Astrocyte (in vitro differentiated cells and primary cell): ENCODE measurements at regions not wholly inside any gene's neighbourhood (a gene's known extent, or its start where the extent isn't known, plus 50 kb on each side); places are given as distances from the start of the nearest gene placed in this dataset.

Experiments
- DNase-seq: peaks from one replicate; pipeline ENCODE4 v3.0.0-alpha.2; 2010; ENCODE audit warnings: low read depth
- FAIRE-seq: peaks from 2 replicates; lab custom pipeline; 2011; peaks lifted over from hg19 to GRCh38; lab: Jason Lieb, UNC
- H2AFZ ChIP-seq: 2 replicates; pipeline ENCODE4 v1.6.0; 2012; ENCODE audit warnings: low read depth, low read length, inconsistent platforms
- H3K27ac ChIP-seq: 2 replicates; pipeline ENCODE4 v1.5.1; 2011; ENCODE audit warnings: low read depth, low read length, inconsistent platforms
- H3K27me3 ChIP-seq: 2 replicates; pipeline ENCODE4 v1.6.0; 2011; ENCODE audit warnings: low read length, inconsistent platforms; ENCODE audit not compliant: insufficient read depth
- H3K36me3 ChIP-seq: 2 replicates; pipeline ENCODE4 v1.5.1; 2011; ENCODE audit warnings: low read length, inconsistent platforms; ENCODE audit not compliant: insufficient read depth
- H3K4me1 ChIP-seq: 2 replicates; pipeline ENCODE4 v1.5.1; 2011; ENCODE audit warnings: low read length, inconsistent platforms; ENCODE audit not compliant: insufficient read depth
- H3K4me2 ChIP-seq: 2 replicates; pipeline ENCODE4 v1.6.0; 2012; ENCODE audit warnings: low read length, inconsistent platforms
- H3K4me3 ChIP-seq: 2 replicates; pipeline ENCODE4 v1.5.1; 2011; ENCODE audit warnings: low read depth, mild to moderate bottlenecking, low read length, inconsistent platforms; ENCODE audit not compliant: insufficient read depth
- H3K79me2 ChIP-seq: 2 replicates; pipeline ENCODE4 v1.6.0; 2012; ENCODE audit warnings: mild to moderate bottlenecking, low read length, inconsistent platforms; ENCODE audit not compliant: insufficient read depth
- H3K9ac ChIP-seq: 2 replicates; pipeline ENCODE4 v1.6.0; 2012; ENCODE audit warnings: mild to moderate bottlenecking, low read length, inconsistent platforms
- H3K9me3 ChIP-seq: 2 replicates; pipeline ENCODE4 v1.5.1; 2012; ENCODE audit warnings: low read depth, mild to moderate bottlenecking, low read length, inconsistent platforms; ENCODE audit not compliant: insufficient read depth
- H4K20me1 ChIP-seq: 2 replicates; pipeline ENCODE4 v1.6.0; 2012; ENCODE audit warnings: low read length, inconsistent platforms; ENCODE audit not compliant: insufficient read depth
- H3K27ac Mint-ChIP-seq: one replicate; pipeline ENCODE4 v1.8.0; 2021; ENCODE audit warnings: mild to moderate bottlenecking, mixed read lengths; ENCODE audit not compliant: unreplicated experiment
- H3K27me3 Mint-ChIP-seq: one replicate; pipeline ENCODE4 v1.8.0; 2021; ENCODE audit warnings: low read depth, mixed read lengths; ENCODE audit not compliant: unreplicated experiment
- H3K36me3 Mint-ChIP-seq: one replicate; pipeline ENCODE4 v1.8.0; 2021; ENCODE audit warnings: low read depth, mixed read lengths; ENCODE audit not compliant: unreplicated experiment
- H3K4me1 Mint-ChIP-seq: one replicate; pipeline ENCODE4 v1.8.0; 2021; ENCODE audit warnings: low read depth, mixed read lengths; ENCODE audit not compliant: unreplicated experiment
- H3K4me3 Mint-ChIP-seq: one replicate; pipeline ENCODE4 v1.8.0; 2021; ENCODE audit warnings: mild to moderate bottlenecking, moderate library complexity, mixed read lengths; ENCODE audit not compliant: unreplicated experiment
- H3K9me3 Mint-ChIP-seq: one replicate; pipeline ENCODE4 v1.8.0; 2021; ENCODE audit warnings: mild to moderate bottlenecking, mixed read lengths; ENCODE audit not compliant: unreplicated experiment
- CTCF ChIP-seq: IDR thresholded peaks from 2 replicates; pipeline ENCODE4 v1.5.1; 2011; ENCODE audit warnings: low read depth, mild to moderate bottlenecking, inconsistent platforms, low read length, moderate library complexity; ENCODE audit not compliant: insufficient read depth
- EZH2 ChIP-seq: IDR thresholded peaks from 2 replicates; pipeline ENCODE4 v1.6.1; 2012; ENCODE audit warnings: mild to moderate bottlenecking, low read length, inconsistent platforms; ENCODE audit not compliant: insufficient read depth

GRCh38 chr4:89535251-89535650 lies 227.7 kb upstream of the GPRIN3 start:
- Histone ChIP-seq H3K4me1 (peaks cover 3% of the 10 kb centered on the region), H3K9me3 (no peaks in the 10 kb centered on the region), H2AFZ (no peak overlapping the region), H3K4me3 (no peak overlapping the region), H3K27me3 (no peaks in the 10 kb centered on the region), H3K4me2 (no peak overlapping the region), H3K36me3 (no peaks in the 10 kb centered on the region), H4K20me1 (no peaks in the 10 kb centered on the region), H3K9ac (no peak overlapping the region), H3K79me2 (no peaks in the 10 kb centered on the region), H3K27ac (no peak overlapping the region)
- no peaks in the 10 kb centered on the region for H3K27me3 Mint-ChIP-seq
- no peak for TF ChIP-seq CTCF
- H3K27ac Mint-ChIP-seq = no peak overlapping the region
- no peak overlapping the region for H3K4me3 Mint-ChIP-seq
- no peak for DNase-seq
- no peaks in the 10 kb centered on the region for H3K36me3 Mint-ChIP-seq
- H3K4me1 Mint-ChIP-seq = peaks cover 8% of the 10 kb centered on the region
- H3K9me3 Mint-ChIP-seq = no peaks in the 10 kb centered on the region
- no peak for FAIRE-seq

- Histone ChIP-seq H3K4me3 (no peak overlapping the region), H3K79me2 (no peaks in the 10 kb centered on the region), H3K9ac (no peak overlapping the region), H3K27me3 (no peaks in the 10 kb centered on the region), H2AFZ (no peak overlapping the region), H4K20me1 (no peaks in the 10 kb centered on the region), H3K4me1 (peaks cover 2% of the 10 kb centered on the region), H3K27ac (no peak overlapping the region), H3K36me3 (no peaks in the 10 kb centered on the region), H3K9me3 (no peaks in the 10 kb centered on the region), H3K4me2 (no peak overlapping the region)
- no peak for TF ChIP-seq CTCF
- no peak for TF ChIP-seq EZH2
- H3K9me3 Mint-ChIP-seq = no peaks in the 10 kb centered on the region
- no peaks in the 10 kb centered on the region for H3K36me3 Mint-ChIP-seq
- DNase-seq = no peak
- FAIRE-seq = no peak
- peaks cover 1% of the 10 kb centered on the region for H3K4me1 Mint-ChIP-seq
- no peak overlapping the region for H3K4me3 Mint-ChIP-seq
- no peaks in the 10 kb centered on the region for H3K27me3 Mint-ChIP-seq
- no peak overlapping the region for H3K27ac Mint-ChIP-seq
Measured at GRCh38 chr4:89534356-89534755, 226.8 kb upstream of the GPRIN3 start.

GRCh38 chr4:89531932-89532640 lies 224.5 kb upstream of the GPRIN3 start:
- no peaks in the 10 kb centered on the region for H3K4me1 Mint-ChIP-seq
- no peaks in the 10 kb centered on the region for H3K36me3 Mint-ChIP-seq
- no peak overlapping the region for H2AFZ ChIP-seq
- no peak overlapping the region for H3K27ac ChIP-seq
- TF ChIP-seq CTCF (no peak), EZH2 (no peak)
- no peaks in the 10 kb centered on the region for H3K27me3 Mint-ChIP-seq
- FAIRE-seq (no peak), DNase-seq (no peak)
- no peaks in the 10 kb centered on the region for H3K9me3 ChIP-seq
- no peaks in the 10 kb centered on the region for H3K36me3 ChIP-seq
- no peaks in the 10 kb centered on the region for H3K9me3 Mint-ChIP-seq
- H3K79me2 ChIP-seq = no peaks in the 10 kb centered on the region
- no peaks in the 10 kb centered on the region for H3K27me3 ChIP-seq
- no peak overlapping the region for H3K27ac Mint-ChIP-seq
- H3K4me2 ChIP-seq = no peak overlapping the region
- H3K9ac ChIP-seq = no peak overlapping the region
- no peak overlapping the region for H3K4me3 ChIP-seq
- H3K4me3 Mint-ChIP-seq = no peak overlapping the region
- H4K20me1 ChIP-seq = no peaks in the 10 kb centered on the region
- no peaks in the 10 kb centered on the region for H3K4me1 ChIP-seq
